ACC112 (cell line): ENCODE measurements at regions not wholly inside any gene's neighbourhood (a gene's known extent, or its start where the extent isn't known, plus 50 kb on each side); places are given as distances from the start of the nearest gene placed in this dataset.

Experiments used
- H2AFZ ChIP-seq: fragments of 200-600 bp; sonication (generic); one replicate; pipeline ENCODE4 v1.6.0; 2017; ENCODE audit warnings: antibody characterized with exemption, low read length; ENCODE audit not compliant: unreplicated experiment
- H3K27ac ChIP-seq: fragments of 200-600 bp; sonication (generic); 2 replicates; pipeline ENCODE4 v1.5.1; 2014; ENCODE audit warnings: low read depth, mild to moderate bottlenecking, antibody characterized with exemption, low read length, moderate library complexity
- H3K27me3 ChIP-seq: fragments of 200-600 bp; sonication (generic); 2 replicates; pipeline ENCODE4 v1.6.1; 2014; ENCODE audit warnings: mild to moderate bottlenecking, antibody characterized with exemption, low read length, moderate library complexity, mixed read lengths; ENCODE audit not compliant: insufficient read depth
- H3K36me3 ChIP-seq: fragments of 200-600 bp; sonication (generic); 2 replicates; pipeline ENCODE4 v1.6.1; 2016; ENCODE audit warnings: mild to moderate bottlenecking, antibody characterized with exemption, low read length, moderate library complexity, mixed read lengths; ENCODE audit not compliant: insufficient read depth
- H3K4me1 ChIP-seq: fragments of 200-600 bp; sonication (generic); one replicate; pipeline ENCODE4 v1.6.1; 2016; ENCODE audit warnings: low read length, mixed read lengths; ENCODE audit not compliant: insufficient read depth, unreplicated experiment, control insufficient read depth
- H3K4me3 ChIP-seq: fragments of 200-600 bp; sonication (generic); 2 replicates; pipeline ENCODE4 v1.5.1; 2014; ENCODE audit warnings: mild to moderate bottlenecking, low read depth, low read length
- H3K79me2 ChIP-seq: fragments of 200-600 bp; sonication (generic); one replicate; pipeline ENCODE4 v1.6.0; 2016; ENCODE audit warnings: low read length; ENCODE audit not compliant: control insufficient read depth, unreplicated experiment, insufficient read depth

GRCh38 chr9:113705928-113706519 is 170.1 kb upstream of the ZNF618 start:
- Histone ChIP-seq H3K36me3 (no peaks in the 10 kb centered on the region), H3K27me3 (peaks cover 40% of the 10 kb centered on the region; the same call in 1 of the 2 replicates), H3K4me1 (no peaks in the 10 kb centered on the region), H3K4me3 (no peak overlapping the region), H3K27ac (no peak overlapping the region), H2AFZ (no peak overlapping the region), H3K79me2 (no peaks in the 10 kb centered on the region)

- peaks cover 36% of the 10 kb centered on the region for H3K27me3 ChIP-seq
- no peaks in the 10 kb centered on the region for H3K36me3 ChIP-seq
- no peak overlapping the region for H3K27ac ChIP-seq
- H2AFZ ChIP-seq, result no peak overlapping the region
- no peaks in the 10 kb centered on the region for H3K4me1 ChIP-seq
- no peaks in the 10 kb centered on the region for H3K79me2 ChIP-seq
- H3K4me3 ChIP-seq, result no peak overlapping the region
These were observed 168.0 kb upstream of the ZNF618 start for GRCh38 chr9:113707953-113708695.

GRCh38 chr9:113708821-113709713 is 167.0 kb upstream of the ZNF618 start:
- no peaks in the 10 kb centered on the region for H3K36me3 ChIP-seq
- H3K79me2 ChIP-seq, result no peaks in the 10 kb centered on the region
- no peak overlapping the region for H3K27ac ChIP-seq
- H2AFZ ChIP-seq, result no peak overlapping the region
- H3K4me1 ChIP-seq, result no peaks in the 10 kb centered on the region
- H3K27me3 ChIP-seq, result peaks cover 36% of the 10 kb centered on the region
- no peak overlapping the region for H3K4me3 ChIP-seq

GRCh38 chr9:113709721-113710120 is 166.4 kb upstream of the ZNF618 start:
- no peak overlapping the region for H2AFZ ChIP-seq
- no peaks in the 10 kb centered on the region for H3K79me2 ChIP-seq
- H3K27me3 ChIP-seq, result peaks cover 29% of the 10 kb centered on the region
- no peak overlapping the region for H3K27ac ChIP-seq
- no peaks in the 10 kb centered on the region for H3K36me3 ChIP-seq
- H3K4me3 ChIP-seq, result no peak overlapping the region
- no peaks in the 10 kb centered on the region for H3K4me1 ChIP-seq

GRCh38 chr9:113711251-113711650 is 164.9 kb upstream of the ZNF618 start:
- Histone ChIP-seq H2AFZ (no peak overlapping the region), H3K4me1 (no peaks in the 10 kb centered on the region), H3K27me3 (peaks cover 29% of the 10 kb centered on the region), H3K36me3 (no peaks in the 10 kb centered on the region), H3K4me3 (no peak overlapping the region), H3K27ac (no peak overlapping the region), H3K79me2 (no peaks in the 10 kb centered on the region)

- Histone ChIP-seq H3K27me3 (peaks cover 34% of the 10 kb centered on the region), H3K4me1 (no peaks in the 10 kb centered on the region), H3K36me3 (no peaks in the 10 kb centered on the region), H2AFZ (no peak overlapping the region), H3K4me3 (no peak overlapping the region), H3K79me2 (no peaks in the 10 kb centered on the region), H3K27ac (no peak overlapping the region)
These were observed 164.1 kb upstream of the ZNF618 start for GRCh38 chr9:113712053-113712452.

- Histone ChIP-seq H3K36me3 (no peaks in the 10 kb centered on the region), H3K27ac (no peak overlapping the region), H3K4me3 (no peak overlapping the region), H3K27me3 (peaks cover 46% of the 10 kb centered on the region), H3K79me2 (no peaks in the 10 kb centered on the region), H2AFZ (no peak overlapping the region), H3K4me1 (no peaks in the 10 kb centered on the region)
These were observed 161.0 kb upstream of the ZNF618 start for GRCh38 chr9:113715086-113715485.

GRCh38 chr9:113719919-113720318 is 156.2 kb upstream of the ZNF618 start:
- Histone ChIP-seq H3K4me3 (no peak overlapping the region), H3K27ac (no peak overlapping the region), H3K27me3 (peaks cover 43% of the 10 kb centered on the region), H2AFZ (no peak overlapping the region), H3K79me2 (no peaks in the 10 kb centered on the region), H3K36me3 (no peaks in the 10 kb centered on the region), H3K4me1 (no peaks in the 10 kb centered on the region)

- Histone ChIP-seq H3K79me2 (no peaks in the 10 kb centered on the region), H3K4me1 (no peaks in the 10 kb centered on the region), H3K4me3 (no peak overlapping the region), H3K27ac (no peak overlapping the region), H2AFZ (no peak overlapping the region), H3K36me3 (no peaks in the 10 kb centered on the region), H3K27me3 (peaks cover 43% of the 10 kb centered on the region)
These were observed 155.6 kb upstream of the ZNF618 start for GRCh38 chr9:113720495-113720894.

- Histone ChIP-seq H2AFZ (no peak overlapping the region), H3K79me2 (no peaks in the 10 kb centered on the region), H3K36me3 (no peaks in the 10 kb centered on the region), H3K4me3 (no peak overlapping the region), H3K27me3 (peaks cover 40% of the 10 kb centered on the region), H3K4me1 (no peaks in the 10 kb centered on the region), H3K27ac (no peak overlapping the region)
These were observed 154.3 kb upstream of the ZNF618 start for GRCh38 chr9:113721856-113722255.
